Body of pancreas (tissue), 4 donors: ENCODE measurements at regions not wholly inside any gene's neighbourhood (a gene's known extent, or its start where the extent isn't known, plus 50 kb on each side); places are given as distances from the start of the nearest gene placed in this dataset.

Source experiments
- ATAC-seq: fragments of 150-250 bp; one replicate; pipeline ENCODE4 v1.9.1; 2016
- DNase-seq, 4 donors: peaks; one replicate each; pipeline ENCODE4 v3.0.0-alpha.2; 2019
- H3K27ac ChIP-seq, 4 donors: fragments of 200-600 bp; sonication (generic); 1 replicate in 3 of 4; 2 replicates in 1 of 4; pipeline versions ENCODE4 v1.5.1 to v1.6.1; 2016 to 2019; ENCODE audit warnings: mild to moderate bottlenecking in 1 of 4, mixed read lengths in 1 of 4, moderate library complexity in 1 of 4
- H3K27me3 ChIP-seq, 2 donors: fragments of 200-600 bp; sonication (generic); one replicate each; pipeline ENCODE4 v1.6.0; 2016; ENCODE audit warnings: mild to moderate bottlenecking in 1 of 2
- H3K36me3 ChIP-seq, 2 donors: fragments of 200-600 bp; sonication (generic); replicated peaks in 1 of 2; 2 replicates each; pipeline ENCODE4 v1.5.1; 2016; ENCODE audit warnings: low read depth in 2 of 2; ENCODE audit not compliant: insufficient read depth in 1 of 2
- H3K4me1 ChIP-seq: fragments of 200-600 bp; sonication (generic); one replicate; pipeline ENCODE4 v1.6.0; 2016
- H3K4me3 ChIP-seq, 2 donors: fragments of 200-600 bp; sonication (generic); 1 replicate in 1 of 2; 2 replicates in 1 of 2; pipeline ENCODE4 v1.5.1; 2016 to 2019
- H3K9me3 ChIP-seq, 3 donors: fragments of 200-600 bp; sonication (generic); 1 replicate in 2 of 3; 2 replicates in 1 of 3; pipeline ENCODE4 v1.5.1; 2016
- POLR2A ChIP-seq, 3 donors: fragments of 450-650 bp; IDR thresholded peaks; one replicate each; pipeline ENCODE4 v1.6.1; 2016; ENCODE audit warnings: antibody characterized with exemption in 3 of 3, mild to moderate bottlenecking in 2 of 3
- WGBS, 2 donors: methylation state at CpG; one replicate each; pipeline ENCODE4 v1.1.5; 2017; 5-methylcytosine and 5-hydroxymethylcytosine counted together
- intact Hi-C: fragments of 100-400 bp; cut with DNase I; formaldehyde crosslinking; loops from one replicate; pipeline ENCODE4 v1.15.1; 2023
- TF ChIP-seq, protein P1 (sequence below), 7 experiments: fragments of 450-650 bp in 4 of 7; fragments of 200-600 bp in 3 of 7; sonication (generic) in 3 of 7; IDR thresholded peaks; one replicate each; pipeline ENCODE4 v1.5.1; 2016 to 2019; ENCODE audit warnings: antibody characterized with exemption in 7 of 7

DNA sequence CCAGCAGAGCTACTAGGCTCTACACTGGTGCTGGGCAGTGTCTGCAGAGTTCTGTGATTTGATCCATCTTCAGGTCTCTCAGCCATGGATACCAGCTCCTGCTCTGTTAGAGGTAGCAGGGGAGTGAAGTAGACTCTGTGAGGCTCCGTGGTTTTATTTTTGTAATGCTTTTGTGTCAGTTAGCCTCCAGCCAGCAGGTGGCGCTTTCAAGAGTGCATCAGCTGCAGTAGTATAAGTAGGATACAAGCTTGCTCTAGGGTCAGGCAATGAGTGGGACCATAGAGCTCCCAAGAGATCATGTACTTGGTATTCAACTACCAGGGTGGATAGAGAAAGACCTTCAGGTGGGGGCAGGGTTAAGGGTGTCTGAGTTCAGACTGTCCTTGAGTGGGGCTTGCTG, 362.5 kb upstream of the TRAM1L1 start:
- Histone ChIP-seq H3K27ac (no peak overlapping the region), H3K4me1 (no peaks in the 10 kb centered on the region), H3K36me3 (no peaks in the 10 kb centered on the region), H3K9me3 (no peaks in the 10 kb centered on the region), H3K4me3 (no peak overlapping the region), H3K27me3 (no peaks in the 10 kb centered on the region)
- DNase-seq (no peak), ATAC-seq (no peak)
- no peak for TF ChIP-seq POLR2A (IDR thresholded peaks at IDR 0.05)
- TF ChIP-seq, protein P1, sequence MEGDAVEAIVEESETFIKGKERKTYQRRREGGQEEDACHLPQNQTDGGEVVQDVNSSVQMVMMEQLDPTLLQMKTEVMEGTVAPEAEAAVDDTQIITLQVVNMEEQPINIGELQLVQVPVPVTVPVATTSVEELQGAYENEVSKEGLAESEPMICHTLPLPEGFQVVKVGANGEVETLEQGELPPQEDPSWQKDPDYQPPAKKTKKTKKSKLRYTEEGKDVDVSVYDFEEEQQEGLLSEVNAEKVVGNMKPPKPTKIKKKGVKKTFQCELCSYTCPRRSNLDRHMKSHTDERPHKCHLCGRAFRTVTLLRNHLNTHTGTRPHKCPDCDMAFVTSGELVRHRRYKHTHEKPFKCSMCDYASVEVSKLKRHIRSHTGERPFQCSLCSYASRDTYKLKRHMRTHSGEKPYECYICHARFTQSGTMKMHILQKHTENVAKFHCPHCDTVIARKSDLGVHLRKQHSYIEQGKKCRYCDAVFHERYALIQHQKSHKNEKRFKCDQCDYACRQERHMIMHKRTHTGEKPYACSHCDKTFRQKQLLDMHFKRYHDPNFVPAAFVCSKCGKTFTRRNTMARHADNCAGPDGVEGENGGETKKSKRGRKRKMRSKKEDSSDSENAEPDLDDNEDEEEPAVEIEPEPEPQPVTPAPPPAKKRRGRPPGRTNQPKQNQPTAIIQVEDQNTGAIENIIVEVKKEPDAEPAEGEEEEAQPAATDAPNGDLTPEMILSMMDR (IDR thresholded peaks at IDR 0.05) = no peak
- intact Hi-C loops = no loop called here
- 64 to 80% methylated on average over 2 of the region's 2 CpGs for WGBS, 2 donors

DNA sequence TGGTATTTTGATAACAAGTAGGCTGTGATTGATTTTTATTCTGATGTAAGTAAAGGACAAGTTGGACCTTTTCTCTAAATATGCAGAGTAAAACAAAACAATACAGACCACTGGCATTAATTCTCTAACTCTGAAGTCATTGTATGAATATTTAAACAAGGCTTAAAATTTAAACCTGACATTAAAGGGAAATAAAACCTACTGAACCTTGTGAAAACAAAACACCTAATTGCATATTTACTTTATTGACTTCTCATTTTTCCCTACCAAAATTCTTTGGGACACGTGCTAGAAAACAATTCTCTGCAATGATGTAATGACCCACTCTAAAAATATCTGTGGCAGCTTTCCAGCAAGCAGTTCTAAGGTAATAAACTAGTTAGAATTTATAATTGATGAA, 369.7 kb upstream of the TRAM1L1 start:
- Histone ChIP-seq H3K27me3 (no peaks in the 10 kb centered on the region), H3K4me1 (no peaks in the 10 kb centered on the region), H3K4me3 (no peak overlapping the region), H3K9me3 (no peaks in the 10 kb centered on the region), H3K36me3 (no peaks in the 10 kb centered on the region), H3K27ac (no peak overlapping the region)
- WGBS, 2 donors = 8 to 9% methylated on average over 1 of the region's 1 CpG
- DNase-seq = no peak
- intact Hi-C loops = no loop called here
- ATAC-seq = peak; percentile 21
- TF ChIP-seq, protein P1 (IDR thresholded peaks at IDR 0.05) = no peak
- no peak for TF ChIP-seq POLR2A (IDR thresholded peaks at IDR 0.05)

DNA sequence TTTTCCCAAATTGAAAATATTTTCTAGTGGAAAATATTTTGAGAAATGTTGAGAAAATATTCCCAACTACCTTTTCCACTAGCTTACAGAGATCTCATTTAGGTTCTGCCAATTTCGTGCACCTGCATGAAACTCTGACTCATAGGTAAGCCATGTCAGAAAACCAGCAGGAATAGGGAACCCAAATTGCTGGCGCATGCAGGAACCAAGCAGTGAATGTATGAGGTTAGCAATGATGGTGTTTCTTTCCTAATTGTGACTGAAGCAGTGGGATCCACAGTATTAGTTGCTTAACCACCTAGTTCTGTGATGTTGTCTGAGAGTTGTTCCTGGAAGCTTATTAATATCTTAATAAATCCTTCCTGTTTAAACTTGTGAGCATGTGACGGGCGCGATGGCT, 381.0 kb upstream of the TRAM1L1 start:
- ATAC-seq = no peak
- intact Hi-C loops = no loop called here
- no peak for DNase-seq
- 75 to 86% methylated on average over 5 of the region's 5 CpGs for WGBS, 2 donors
- no peak for TF ChIP-seq POLR2A (IDR thresholded peaks at IDR 0.05)
- TF ChIP-seq, protein P1 (IDR thresholded peaks at IDR 0.05) = no peak
- no peaks in the 10 kb centered on the region for H3K36me3 ChIP-seq
- H3K27ac ChIP-seq = no peak overlapping the region
- H3K4me3 ChIP-seq = no peak overlapping the region
- no peaks in the 10 kb centered on the region for H3K9me3 ChIP-seq
- H3K27me3 ChIP-seq = no peaks in the 10 kb centered on the region
- no peaks in the 10 kb centered on the region for H3K4me1 ChIP-seq

DNA sequence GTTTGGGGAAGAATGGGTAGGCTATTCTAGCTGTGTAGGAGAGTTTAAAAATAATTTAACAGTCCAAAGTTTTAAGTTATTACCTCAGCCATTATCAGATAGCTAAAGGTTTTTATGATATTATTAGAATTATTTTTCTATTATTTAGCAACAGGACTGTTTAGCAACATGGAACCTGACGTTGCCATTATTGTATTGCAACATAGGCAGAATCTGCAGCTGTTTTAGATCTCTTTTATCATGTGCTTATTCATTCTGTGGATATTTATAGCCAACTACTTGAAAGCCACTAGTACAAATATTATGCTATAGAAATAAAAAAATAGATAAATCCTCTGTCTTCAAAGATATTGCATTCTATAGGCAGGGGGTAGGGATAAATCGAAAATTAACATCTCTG, 382.0 kb upstream of the TRAM1L1 start:
- no peaks in the 10 kb centered on the region for H3K4me1 ChIP-seq
- intact Hi-C loops = no loop called here
- H3K27ac ChIP-seq = no peak overlapping the region
- H3K4me3 ChIP-seq = no peak overlapping the region
- no peak for ATAC-seq
- WGBS, 2 donors = 23 to 28% methylated on average over 2 of the region's 2 CpGs
- TF ChIP-seq, protein P1 (IDR thresholded peaks at IDR 0.05) = no peak
- no peak for TF ChIP-seq POLR2A (IDR thresholded peaks at IDR 0.05)
- no peak for DNase-seq
- no peaks in the 10 kb centered on the region for H3K9me3 ChIP-seq
- no peaks in the 10 kb centered on the region for H3K27me3 ChIP-seq
- H3K36me3 ChIP-seq = no peaks in the 10 kb centered on the region

DNA sequence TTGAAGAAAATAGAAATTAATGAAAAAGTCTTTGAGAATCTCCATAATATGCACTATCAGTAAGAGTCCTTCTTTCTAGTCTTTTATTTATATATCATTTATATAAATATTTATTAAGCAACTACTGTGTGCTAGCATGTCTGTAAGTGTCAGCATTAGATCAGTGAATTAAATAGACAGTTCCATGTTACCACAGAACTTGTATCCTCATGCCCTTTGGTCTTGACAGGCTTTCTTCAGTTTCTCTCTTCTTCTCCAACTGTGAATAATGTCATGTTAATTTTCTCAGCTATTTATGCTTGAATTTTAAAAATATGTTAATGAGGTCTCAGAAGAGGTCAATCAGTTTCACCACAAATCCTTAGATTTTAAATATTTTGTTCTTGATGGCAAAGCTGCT, 389.6 kb upstream of the TRAM1L1 start:
- Histone ChIP-seq H3K27me3 (no peaks in the 10 kb centered on the region), H3K4me3 (no peak overlapping the region), H3K9me3 (no peaks in the 10 kb centered on the region), H3K36me3 (no peaks in the 10 kb centered on the region), H3K27ac (no peak overlapping the region), H3K4me1 (no peaks in the 10 kb centered on the region)
- intact Hi-C loops = no loop called here
- TF ChIP-seq POLR2A (IDR thresholded peaks at IDR 0.05) = no peak
- TF ChIP-seq, protein P1 (IDR thresholded peaks at IDR 0.05) = no peak
- ATAC-seq (no peak), DNase-seq (no peak)
